HG03175 (cell line): ENCODE measurements at regions not wholly inside any gene's neighbourhood (a gene's known extent, or its start where the extent isn't known, plus 50 kb on each side); places are given as distances from the start of the nearest gene placed in this dataset.

ENCODE experiments used
- ATAC-seq: cut with Tn5 transposase; IDR thresholded peaks from one replicate; pipeline ENCODE4 v1.9.1; 2021; ENCODE audit warnings: mild to moderate bottlenecking, moderate library complexity; ENCODE audit not compliant: unreplicated experiment

- no peak for ATAC-seq
Observed at GRCh38 chr17:31594416-31594815, 202.9 kb downstream of the RAB11FIP4 start.

GRCh38 chr17:31593806-31594205, 202.3 kb downstream of the RAB11FIP4 start:
- ATAC-seq = no peak

GRCh38 chr17:31591924-31592323, 200.4 kb downstream of the RAB11FIP4 start:
- no peak for ATAC-seq

GRCh38 chr17:31588512-31588911, 197.0 kb downstream of the RAB11FIP4 start:
- no peak for ATAC-seq

- no peak for ATAC-seq
Observed at GRCh38 chr17:31588034-31588433, 196.6 kb downstream of the RAB11FIP4 start.
